MM.1S (cell line): ENCODE measurements at regions not wholly inside any gene's neighbourhood (a gene's known extent, or its start where the extent isn't known, plus 50 kb on each side); places are given as distances from the start of the nearest gene placed in this dataset.

Source experiments
- DNase-seq: peaks from one replicate; pipeline ENCODE4 v3.0.0-alpha.2; 2015
- H2AFZ ChIP-seq: fragments of 300-600 bp; sonication (generic); 2 replicates; pipeline ENCODE4 v1.6.0; 2016; ENCODE audit warnings: antibody characterized with exemption, low read length
- H3F3A ChIP-seq: fragments of 300-600 bp; sonication (generic); 2 replicates; pipeline ENCODE4 v1.6.1; 2016; ENCODE audit warnings: mild to moderate bottlenecking, antibody characterized with exemption, low read length, moderate library complexity, mixed read lengths; ENCODE audit not compliant: insufficient read depth
- H3K27ac ChIP-seq: fragments of 300-600 bp; sonication (generic); 2 replicates; pipeline ENCODE4 v1.5.1; 2016; ENCODE audit warnings: mild to moderate bottlenecking, low read length
- H3K27me3 ChIP-seq: fragments of 300-600 bp; sonication (generic); replicated peaks from 2 replicates; pipeline ENCODE4 v1.6.0; 2016; ENCODE audit warnings: low read length; ENCODE audit not compliant: insufficient read depth
- H3K36me3 ChIP-seq: fragments of 300-600 bp; sonication (generic); replicated peaks from 2 replicates; pipeline ENCODE4 v1.6.1; 2016; ENCODE audit warnings: mild to moderate bottlenecking, low read length, mixed read lengths; ENCODE audit not compliant: insufficient read depth
- H3K4me1 ChIP-seq: fragments of 300-600 bp; sonication (generic); 2 replicates; pipeline ENCODE4 v1.6.1; 2016; ENCODE audit warnings: low read length, mixed read lengths
- H3K4me2 ChIP-seq: fragments of 300-600 bp; sonication (generic); 2 replicates; pipeline ENCODE4 v1.6.0; 2016; ENCODE audit warnings: low read depth, low read length
- H3K4me3 ChIP-seq: fragments of 300-600 bp; sonication (generic); 2 replicates; pipeline ENCODE4 v1.5.1; 2016; ENCODE audit warnings: low read length, mixed read lengths
- H3K79me2 ChIP-seq: fragments of 300-600 bp; sonication (generic); 2 replicates; pipeline ENCODE4 v1.6.1; 2016; ENCODE audit warnings: mixed run types, low read length, mixed read lengths
- H3K9ac ChIP-seq: fragments of 300-600 bp; sonication (generic); 2 replicates; pipeline ENCODE4 v1.6.1; 2016; ENCODE audit warnings: low read length, mixed read lengths
- H3K9me2 ChIP-seq: fragments of 300-600 bp; sonication (generic); replicated peaks from 2 replicates; pipeline ENCODE4 v1.6.1; 2016; ENCODE audit warnings: mild to moderate bottlenecking, low read length, mixed read lengths; ENCODE audit not compliant: insufficient read depth
- H3K9me3 ChIP-seq: fragments of 300-600 bp; sonication (generic); replicated peaks from 2 replicates; pipeline ENCODE4 v1.6.1; 2016; ENCODE audit warnings: mild to moderate bottlenecking, low read length, mixed read lengths; ENCODE audit not compliant: insufficient read depth
- H4K20me1 ChIP-seq: fragments of 300-600 bp; sonication (generic); 2 replicates; pipeline ENCODE4 v1.6.1; 2016; ENCODE audit warnings: mild to moderate bottlenecking, low read length, moderate library complexity, mixed read lengths; ENCODE audit not compliant: insufficient read depth
- EZH2 ChIP-seq: fragments of 300-600 bp; sonication (generic); optimal IDR thresholded peaks from 2 replicates; pipeline ENCODE3; 2017; ENCODE audit warnings: low read depth, mild to moderate bottlenecking, antibody characterized with exemption, low read length, mixed read lengths
- EZH2phosphoT487 ChIP-seq: fragments of 300-600 bp; sonication (generic); IDR thresholded peaks from 2 replicates; pipeline ENCODE4 v1.6.1; 2018; ENCODE audit warnings: antibody characterized with exemption, low read length
- TF ChIP-seq, protein P1 (sequence below): fragments of 300-600 bp; sonication (generic); IDR thresholded peaks from 2 replicates; pipeline ENCODE4 v1.5.1; 2016; ENCODE audit warnings: antibody characterized with exemption, low read length, mixed read lengths

DNA sequence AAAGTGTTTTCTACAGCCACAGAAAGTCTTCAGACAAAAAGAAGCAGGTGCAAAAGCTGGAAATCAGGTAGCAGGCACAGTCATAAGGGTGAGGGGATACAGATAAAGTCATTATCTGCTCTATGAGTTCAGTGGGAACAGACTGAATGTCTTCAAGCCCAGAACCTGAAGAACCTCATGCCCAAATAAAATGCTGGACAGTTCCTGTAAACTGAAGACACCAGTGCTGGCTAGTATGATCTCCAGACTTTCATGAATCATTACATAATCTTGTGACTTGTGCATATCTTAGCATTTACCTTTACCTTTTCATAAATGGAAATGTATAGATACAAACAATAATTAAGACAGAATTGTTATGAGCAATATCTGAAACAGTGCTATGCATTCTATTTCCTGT lies 728.7 kb downstream of the DNAH5 start:
- no peaks in the 10 kb centered on the region for H3K4me1 ChIP-seq
- no peak for DNase-seq
- no peaks in the 10 kb centered on the region for H3K9me3 ChIP-seq
- H3K9me2 ChIP-seq, result no peaks in the 10 kb centered on the region
- H4K20me1 ChIP-seq, result no peaks in the 10 kb centered on the region
- H3K9ac ChIP-seq, result no peak overlapping the region
- no peak overlapping the region for H3K4me2 ChIP-seq
- no peak overlapping the region for H2AFZ ChIP-seq
- no peaks in the 10 kb centered on the region for H3K36me3 ChIP-seq
- no peaks in the 10 kb centered on the region for H3F3A ChIP-seq
- H3K27me3 ChIP-seq, result no peaks in the 10 kb centered on the region
- H3K4me3 ChIP-seq, result no peak overlapping the region
- no peak overlapping the region for H3K27ac ChIP-seq
- TF ChIP-seq EZH2 (no peak), EZH2phosphoT487 (no peak)
- TF ChIP-seq, protein P1, sequence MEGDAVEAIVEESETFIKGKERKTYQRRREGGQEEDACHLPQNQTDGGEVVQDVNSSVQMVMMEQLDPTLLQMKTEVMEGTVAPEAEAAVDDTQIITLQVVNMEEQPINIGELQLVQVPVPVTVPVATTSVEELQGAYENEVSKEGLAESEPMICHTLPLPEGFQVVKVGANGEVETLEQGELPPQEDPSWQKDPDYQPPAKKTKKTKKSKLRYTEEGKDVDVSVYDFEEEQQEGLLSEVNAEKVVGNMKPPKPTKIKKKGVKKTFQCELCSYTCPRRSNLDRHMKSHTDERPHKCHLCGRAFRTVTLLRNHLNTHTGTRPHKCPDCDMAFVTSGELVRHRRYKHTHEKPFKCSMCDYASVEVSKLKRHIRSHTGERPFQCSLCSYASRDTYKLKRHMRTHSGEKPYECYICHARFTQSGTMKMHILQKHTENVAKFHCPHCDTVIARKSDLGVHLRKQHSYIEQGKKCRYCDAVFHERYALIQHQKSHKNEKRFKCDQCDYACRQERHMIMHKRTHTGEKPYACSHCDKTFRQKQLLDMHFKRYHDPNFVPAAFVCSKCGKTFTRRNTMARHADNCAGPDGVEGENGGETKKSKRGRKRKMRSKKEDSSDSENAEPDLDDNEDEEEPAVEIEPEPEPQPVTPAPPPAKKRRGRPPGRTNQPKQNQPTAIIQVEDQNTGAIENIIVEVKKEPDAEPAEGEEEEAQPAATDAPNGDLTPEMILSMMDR, result no peak
- H3K79me2 ChIP-seq, result no peaks in the 10 kb centered on the region

DNA sequence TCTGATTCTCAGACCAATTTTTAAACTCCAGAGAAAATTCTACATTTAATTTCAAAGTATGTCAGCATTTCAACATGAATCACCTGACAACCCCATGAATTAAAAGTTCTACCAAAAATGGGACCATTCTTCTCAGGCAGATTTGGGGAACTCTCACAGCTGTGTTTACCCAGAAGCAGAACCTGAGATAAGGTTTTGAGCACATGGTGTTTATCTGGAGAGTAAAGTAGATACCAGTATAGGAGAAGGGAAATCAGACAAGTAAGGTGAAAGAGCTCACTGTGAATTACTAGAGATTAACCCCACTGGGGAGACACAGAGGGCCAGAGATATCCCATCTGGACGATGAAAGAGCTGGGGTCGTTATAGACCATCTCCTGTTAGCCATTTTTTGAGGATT lies 729.1 kb downstream of the DNAH5 start:
- no peaks in the 10 kb centered on the region for H4K20me1 ChIP-seq
- no peak overlapping the region for H3K27ac ChIP-seq
- no peak overlapping the region for H3K9ac ChIP-seq

DNA sequence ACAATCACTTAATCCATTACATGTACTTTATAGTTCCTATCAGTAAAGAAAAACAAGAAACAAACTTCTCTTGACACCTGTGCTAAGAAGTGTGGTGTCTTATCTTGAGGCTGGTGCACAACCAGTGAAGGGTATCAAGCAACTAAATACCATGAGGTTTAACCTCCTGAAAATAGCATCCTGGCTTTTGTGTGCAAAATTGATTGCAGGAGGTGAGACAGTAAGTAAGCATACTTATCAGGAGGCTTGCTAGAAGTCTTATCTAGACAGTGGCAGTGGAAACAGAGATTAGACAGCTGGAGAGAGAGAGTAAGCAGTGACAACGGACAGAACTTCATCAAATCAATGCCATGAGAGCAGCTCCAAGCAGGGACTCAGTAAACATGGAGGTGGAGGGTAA lies 730.3 kb downstream of the DNAH5 start:
- H3K27ac ChIP-seq, result no peak overlapping the region
- no peaks in the 10 kb centered on the region for H3K9me2 ChIP-seq
- H3K4me3 ChIP-seq, result no peak overlapping the region
- H4K20me1 ChIP-seq, result no peaks in the 10 kb centered on the region
- no peak for DNase-seq
- H3F3A ChIP-seq, result no peaks in the 10 kb centered on the region
- no peaks in the 10 kb centered on the region for H3K79me2 ChIP-seq
- no peak overlapping the region for H3K9ac ChIP-seq
- no peaks in the 10 kb centered on the region for H3K27me3 ChIP-seq
- H3K36me3 ChIP-seq, result no peaks in the 10 kb centered on the region
- no peak overlapping the region for H3K4me2 ChIP-seq
- H3K9me3 ChIP-seq, result no peaks in the 10 kb centered on the region
- no peak for TF ChIP-seq EZH2phosphoT487
- no peak for TF ChIP-seq EZH2
- TF ChIP-seq, protein P1, result no peak
- no peaks in the 10 kb centered on the region for H3K4me1 ChIP-seq
- no peak overlapping the region for H2AFZ ChIP-seq

More for the DNA sequence above, 729.1 kb downstream of the DNAH5 start:
- Histone ChIP-seq H3K9me3 (no peaks in the 10 kb centered on the region), H3K36me3 (no peaks in the 10 kb centered on the region), H3K79me2 (no peaks in the 10 kb centered on the region), H3F3A (no peaks in the 10 kb centered on the region), H3K9me2 (no peaks in the 10 kb centered on the region), H3K4me3 (no peak overlapping the region), H3K27me3 (no peaks in the 10 kb centered on the region), H2AFZ (no peak overlapping the region), H3K4me1 (no peaks in the 10 kb centered on the region), H3K4me2 (no peak overlapping the region)
- TF ChIP-seq EZH2phosphoT487 (no peak), EZH2 (no peak)
- TF ChIP-seq, protein P1, result no peak
- no peak for DNase-seq
